ENCODE measurements at regions not wholly inside any gene's neighbourhood (a gene's known extent, or its start where the extent isn't known, plus 50 kb on each side); places are given as distances from the start of the nearest gene placed in this dataset.

- DNase-seq = no peak
- no peak overlapping the region for H3K27ac Mint-ChIP-seq
Observed at GRCh38 chr2:3126171-3126910, 251.3 kb downstream of the EIPR1 start.

GRCh38 chr2:3125761-3126130 is 251.9 kb downstream of the EIPR1 start:
- intact Hi-C loops (cut with micrococcal nuclease) = no loop called here
- no peak overlapping the region for H3K4me3 Mint-ChIP-seq
- DNase-seq = no peak
- H3K9me3 Mint-ChIP-seq = no peaks in the 10 kb centered on the region
- peaks cover 5% of the 10 kb centered on the region for H3K4me1 Mint-ChIP-seq
- no peaks in the 10 kb centered on the region for H3K36me3 Mint-ChIP-seq (ENCODE audit: low read depth)
- H3K27me3 Mint-ChIP-seq = no peaks in the 10 kb centered on the region
- no peak overlapping the region for H3K27ac Mint-ChIP-seq

More at GRCh38 chr2:3126171-3126910, 251.3 kb downstream of the EIPR1 start:
- intact Hi-C loops (cut with micrococcal nuclease) = no loop called here
- H3K4me3 Mint-ChIP-seq = no peak overlapping the region
- H3K27me3 Mint-ChIP-seq = no peaks in the 10 kb centered on the region
- no peaks in the 10 kb centered on the region for H3K9me3 Mint-ChIP-seq
- H3K36me3 Mint-ChIP-seq (ENCODE audit: low read depth) = no peaks in the 10 kb centered on the region
- H3K4me1 Mint-ChIP-seq = peaks cover 5% of the 10 kb centered on the region

GRCh38 chr2:3125001-3125760 is 252.4 kb downstream of the EIPR1 start:
- Mint-ChIP-seq H3K27me3 (no peaks in the 10 kb centered on the region), H3K36me3 (ENCODE audit: low read depth) (no peaks in the 10 kb centered on the region), H3K27ac (no peak overlapping the region), H3K4me1 (peaks cover 5% of the 10 kb centered on the region), H3K9me3 (no peaks in the 10 kb centered on the region), H3K4me3 (no peak overlapping the region)
- intact Hi-C loops (cut with micrococcal nuclease) = no loop called here
- no peak for DNase-seq

GRCh38 chr2:3122525-3122924 is 255.1 kb downstream of the EIPR1 start:
- H3K9me3 Mint-ChIP-seq = no peaks in the 10 kb centered on the region
- DNase-seq = no peak
- H3K36me3 Mint-ChIP-seq (ENCODE audit: low read depth) = no peaks in the 10 kb centered on the region
- H3K27me3 Mint-ChIP-seq = no peaks in the 10 kb centered on the region
- no peak overlapping the region for H3K27ac Mint-ChIP-seq
- no peak overlapping the region for H3K4me3 Mint-ChIP-seq
- intact Hi-C loops (cut with micrococcal nuclease) = loop anchor here (5.0 kb wide), 1 partner anchor 180 kb away; no protein-coding TSS in a partner anchor
- peaks cover 5% of the 10 kb centered on the region for H3K4me1 Mint-ChIP-seq

- Mint-ChIP-seq H3K27me3 (no peaks in the 10 kb centered on the region), H3K36me3 (ENCODE audit: low read depth) (no peaks in the 10 kb centered on the region), H3K4me1 (peaks cover 3% of the 10 kb centered on the region), H3K4me3 (no peak overlapping the region), H3K27ac (no peak overlapping the region), H3K9me3 (no peaks in the 10 kb centered on the region)
- no peak for DNase-seq
- intact Hi-C loops (cut with micrococcal nuclease) = loop anchor here (5.0 kb wide), 1 partner anchor 181 kb away; no protein-coding TSS in a partner anchor
Observed at GRCh38 chr2:3121601-3122000, 256.0 kb downstream of the EIPR1 start.

GRCh38 chr2:3117650-3118216 is 259.9 kb downstream of the EIPR1 start:
- DNase-seq = no peak
- Mint-ChIP-seq H3K27me3 (no peaks in the 10 kb centered on the region), H3K9me3 (no peaks in the 10 kb centered on the region), H3K27ac (no peak overlapping the region), H3K4me1 (peaks cover 3% of the 10 kb centered on the region), H3K36me3 (ENCODE audit: low read depth) (no peaks in the 10 kb centered on the region), H3K4me3 (no peak overlapping the region)
- intact Hi-C loops (cut with micrococcal nuclease) = no loop called here

- DNase-seq = no peak
- intact Hi-C loops (cut with micrococcal nuclease) = no loop called here
- no peak overlapping the region for H3K27ac Mint-ChIP-seq
Observed at GRCh38 chr2:3116371-3116770, 261.2 kb downstream of the EIPR1 start.

GRCh38 chr2:3115301-3116042 is 262.1 kb downstream of the EIPR1 start:
- no peak overlapping the region for H3K27ac Mint-ChIP-seq
- intact Hi-C loops (cut with micrococcal nuclease) = no loop called here

More at GRCh38 chr2:3116371-3116770, 261.2 kb downstream of the EIPR1 start:
- H3K4me3 Mint-ChIP-seq = no peak overlapping the region
- H3K9me3 Mint-ChIP-seq = no peaks in the 10 kb centered on the region
- H3K27me3 Mint-ChIP-seq = no peaks in the 10 kb centered on the region
- no peaks in the 10 kb centered on the region for H3K36me3 Mint-ChIP-seq (ENCODE audit: low read depth)
- no peaks in the 10 kb centered on the region for H3K4me1 Mint-ChIP-seq

GRCh38 chr2:3114406-3115185 is 263.0 kb downstream of the EIPR1 start:
- Mint-ChIP-seq H3K36me3 (ENCODE audit: low read depth) (no peaks in the 10 kb centered on the region), H3K4me3 (no peak overlapping the region), H3K9me3 (peaks cover 6% of the 10 kb centered on the region), H3K4me1 (no peaks in the 10 kb centered on the region), H3K27me3 (no peaks in the 10 kb centered on the region), H3K27ac (no peak overlapping the region)
- DNase-seq = no peak
- intact Hi-C loops (cut with micrococcal nuclease) = no loop called here

More at GRCh38 chr2:3115301-3116042, 262.1 kb downstream of the EIPR1 start:
- Mint-ChIP-seq H3K9me3 (peaks cover under 1% of the 10 kb centered on the region), H3K4me3 (no peak overlapping the region), H3K27me3 (no peaks in the 10 kb centered on the region), H3K36me3 (ENCODE audit: low read depth) (no peaks in the 10 kb centered on the region), H3K4me1 (no peaks in the 10 kb centered on the region)
- no peak for DNase-seq

- Mint-ChIP-seq H3K27me3 (no peaks in the 10 kb centered on the region), H3K36me3 (ENCODE audit: low read depth) (no peaks in the 10 kb centered on the region), H3K4me1 (no peaks in the 10 kb centered on the region), H3K9me3 (peaks cover 6% of the 10 kb centered on the region), H3K4me3 (no peak overlapping the region), H3K27ac (no peak overlapping the region)
- DNase-seq = no peak
- intact Hi-C loops (cut with micrococcal nuclease) = no loop called here
Observed at GRCh38 chr2:3113769-3114168, 263.8 kb downstream of the EIPR1 start.

- H3K9me3 Mint-ChIP-seq = peaks cover 6% of the 10 kb centered on the region
- no peak overlapping the region for H3K27ac Mint-ChIP-seq
- H3K27me3 Mint-ChIP-seq = no peaks in the 10 kb centered on the region
- no peak for DNase-seq
- intact Hi-C loops (cut with micrococcal nuclease) = no loop called here
- H3K36me3 Mint-ChIP-seq (ENCODE audit: low read depth) = no peaks in the 10 kb centered on the region
- no peaks in the 10 kb centered on the region for H3K4me1 Mint-ChIP-seq
- H3K4me3 Mint-ChIP-seq = no peak overlapping the region
Observed at GRCh38 chr2:3113122-3113521, 264.5 kb downstream of the EIPR1 start.

GRCh38 chr2:3112553-3112952 is 265.1 kb downstream of the EIPR1 start:
- Mint-ChIP-seq H3K4me3 (no peak overlapping the region), H3K4me1 (no peaks in the 10 kb centered on the region), H3K36me3 (ENCODE audit: low read depth) (no peaks in the 10 kb centered on the region), H3K27me3 (no peaks in the 10 kb centered on the region), H3K9me3 (peaks cover 6% of the 10 kb centered on the region), H3K27ac (no peak overlapping the region)
- DNase-seq = no peak
- intact Hi-C loops (cut with micrococcal nuclease) = no loop called here

- Mint-ChIP-seq H3K4me3 (no peak overlapping the region), H3K27ac (no peak overlapping the region), H3K9me3 (peaks cover 6% of the 10 kb centered on the region), H3K36me3 (ENCODE audit: low read depth) (no peaks in the 10 kb centered on the region), H3K27me3 (no peaks in the 10 kb centered on the region), H3K4me1 (no peaks in the 10 kb centered on the region)
- DNase-seq = no peak
- intact Hi-C loops (cut with micrococcal nuclease) = no loop called here
Observed at GRCh38 chr2:3112131-3112530, 265.5 kb downstream of the EIPR1 start.
